SJCRH30 (cell line): ENCODE measurements at regions not wholly inside any gene's neighbourhood (a gene's known extent, or its start where the extent isn't known, plus 50 kb on each side); places are given as distances from the start of the nearest gene placed in this dataset.

Source experiments
- DNase-seq, 2 experiments: peaks; one replicate each; pipeline ENCODE4 v3.0.0-alpha.2; 2015 to 2020
- H3K27ac ChIP-seq: fragments of 250-450 bp; sonication (Bioruptor Pico); 2 replicates; pipeline ENCODE4 v1.5.1; 2020; ENCODE audit warnings: mild to moderate bottlenecking, moderate library complexity
- H3K27me3 ChIP-seq: fragments of 250-450 bp; sonication (Bioruptor Pico); 2 replicates; pipeline ENCODE4 v1.5.1; 2020; ENCODE audit warnings: mild to moderate bottlenecking, moderate library complexity
- H3K36me3 ChIP-seq: fragments of 250-450 bp; sonication (Bioruptor Pico); 2 replicates; pipeline ENCODE4 v1.5.1; 2020; ENCODE audit warnings: mild to moderate bottlenecking, moderate library complexity
- H3K4me1 ChIP-seq: fragments of 250-450 bp; sonication (Bioruptor Pico); 2 replicates; pipeline ENCODE4 v1.5.1; 2020; ENCODE audit warnings: mild to moderate bottlenecking, moderate library complexity
- H3K4me3 ChIP-seq: fragments of 250-450 bp; sonication (Bioruptor Pico); 2 replicates; pipeline ENCODE4 v1.5.1; 2020; ENCODE audit warnings: mild to moderate bottlenecking, moderate library complexity
- H3K9me3 ChIP-seq: fragments of 250-450 bp; sonication (Bioruptor Pico); replicated peaks from 2 replicates; pipeline ENCODE4 v1.5.1; 2020; ENCODE audit warnings: mild to moderate bottlenecking, moderate library complexity

DNA sequence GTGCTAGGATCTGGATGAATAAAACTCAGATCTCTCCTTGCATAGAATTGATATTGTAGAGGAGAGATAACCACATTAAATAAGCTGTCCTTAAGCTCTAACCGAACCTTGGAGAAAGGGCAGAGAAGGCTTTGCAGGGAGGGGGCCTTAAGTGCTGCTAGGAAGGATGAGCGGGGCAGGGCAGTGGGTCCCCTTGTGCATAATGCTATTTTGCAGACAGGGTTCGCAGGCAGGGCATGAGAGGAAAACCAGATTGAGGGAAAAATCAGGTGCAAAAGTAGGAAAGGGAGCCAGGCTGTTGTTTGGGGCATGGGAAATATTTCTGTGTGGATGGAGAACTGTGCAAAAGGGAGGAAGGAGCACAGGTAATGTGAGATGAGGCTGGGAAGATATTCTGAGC is 383.0 kb upstream of the JARID2 start:
- no peaks in the 10 kb centered on the region for H3K4me1 ChIP-seq
- H3K27me3 ChIP-seq: no peaks in the 10 kb centered on the region
- no peaks in the 10 kb centered on the region for H3K36me3 ChIP-seq
- H3K4me3 ChIP-seq: no peak overlapping the region
- H3K27ac ChIP-seq: no peak overlapping the region
- DNase-seq: no peak
- H3K9me3 ChIP-seq: no peaks in the 10 kb centered on the region

- no peaks in the 10 kb centered on the region for H3K36me3 ChIP-seq
- H3K9me3 ChIP-seq: no peaks in the 10 kb centered on the region
- no peak overlapping the region for H3K4me3 ChIP-seq
- no peak for DNase-seq
- no peak overlapping the region for H3K27ac ChIP-seq
- H3K4me1 ChIP-seq: no peaks in the 10 kb centered on the region
- no peaks in the 10 kb centered on the region for H3K27me3 ChIP-seq
These were observed 381.7 kb upstream of the JARID2 start for GRCh38 chr6:14863902-14864850.

GRCh38 chr6:14865531-14866100 is 380.3 kb upstream of the JARID2 start:
- H3K36me3 ChIP-seq: no peaks in the 10 kb centered on the region
- no peak for DNase-seq
- no peak overlapping the region for H3K4me3 ChIP-seq
- H3K9me3 ChIP-seq: no peaks in the 10 kb centered on the region
- H3K27me3 ChIP-seq: no peaks in the 10 kb centered on the region
- H3K4me1 ChIP-seq: no peaks in the 10 kb centered on the region
- no peak overlapping the region for H3K27ac ChIP-seq

DNA sequence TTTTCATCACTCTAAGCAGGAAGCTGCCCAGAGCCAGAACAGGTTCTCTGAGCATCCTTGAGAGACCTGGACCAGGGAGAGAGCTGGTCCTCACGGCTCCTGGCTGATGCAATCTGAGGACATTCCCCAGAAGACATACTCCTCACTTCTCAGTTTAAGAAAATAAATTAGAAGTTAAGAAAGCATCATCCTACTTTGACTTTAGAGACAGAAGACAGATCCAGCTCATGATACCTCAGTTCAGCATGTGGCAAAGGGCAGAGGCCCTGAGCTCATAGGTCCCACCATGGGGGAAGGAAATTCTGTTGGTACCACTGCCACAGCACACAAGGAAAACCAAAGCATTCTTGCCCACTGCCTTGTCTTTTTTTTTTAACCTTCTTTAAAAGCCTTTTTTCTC is 378.1 kb upstream of the JARID2 start:
- H3K27me3 ChIP-seq: no peaks in the 10 kb centered on the region
- no peak overlapping the region for H3K4me3 ChIP-seq
- no peak overlapping the region for H3K27ac ChIP-seq
- H3K9me3 ChIP-seq: no peaks in the 10 kb centered on the region
- no peaks in the 10 kb centered on the region for H3K36me3 ChIP-seq
- no peak for DNase-seq
- H3K4me1 ChIP-seq: no peaks in the 10 kb centered on the region

- Histone ChIP-seq H3K9me3 (no peaks in the 10 kb centered on the region), H3K27me3 (no peaks in the 10 kb centered on the region), H3K27ac (no peak overlapping the region), H3K36me3 (no peaks in the 10 kb centered on the region), H3K4me3 (no peak overlapping the region), H3K4me1 (no peaks in the 10 kb centered on the region)
- no peak for DNase-seq
These were observed 374.6 kb upstream of the JARID2 start for GRCh38 chr6:14871221-14871620.

GRCh38 chr6:14873101-14873500 is 372.8 kb upstream of the JARID2 start:
- no peak overlapping the region for H3K4me3 ChIP-seq
- H3K4me1 ChIP-seq: peaks cover 12% of the 10 kb centered on the region
- DNase-seq: no peak
- H3K36me3 ChIP-seq: no peaks in the 10 kb centered on the region
- no peak overlapping the region for H3K27ac ChIP-seq
- no peaks in the 10 kb centered on the region for H3K9me3 ChIP-seq
- no peaks in the 10 kb centered on the region for H3K27me3 ChIP-seq

DNA sequence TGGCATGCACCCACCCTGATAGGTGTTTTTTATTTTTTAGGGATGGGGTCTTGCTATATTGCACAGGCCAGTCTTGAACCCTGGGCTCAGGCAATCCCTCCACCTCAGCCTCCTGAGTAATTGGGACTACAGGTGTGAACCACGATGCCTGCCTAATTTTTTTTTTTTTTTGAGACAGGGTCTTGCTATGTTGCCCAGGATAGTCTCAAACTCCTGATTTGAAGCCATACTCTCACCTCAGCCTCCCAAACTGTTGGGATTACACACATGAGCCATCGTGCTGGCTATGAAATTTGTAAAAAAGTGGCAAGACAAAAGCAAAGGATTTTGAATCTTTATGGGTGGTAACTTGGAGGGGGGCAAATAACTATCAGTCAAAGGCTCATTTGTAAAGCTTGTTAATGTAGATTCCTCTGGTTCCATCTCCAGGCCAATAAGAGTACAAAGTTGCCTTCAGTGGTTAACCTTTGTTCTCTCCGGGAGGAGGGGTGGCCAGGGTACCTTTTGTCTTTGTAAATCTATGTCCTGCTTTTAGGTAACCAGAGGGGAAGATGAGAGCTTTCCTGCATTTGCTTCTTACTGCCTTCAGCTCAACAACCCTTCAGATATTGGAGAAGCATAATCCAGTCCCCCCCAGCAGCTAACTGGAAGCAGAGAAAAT is 372.0 kb upstream of the JARID2 start:
- no peak overlapping the region for H3K4me3 ChIP-seq
- no peaks in the 10 kb centered on the region for H3K36me3 ChIP-seq
- no peaks in the 10 kb centered on the region for H3K27me3 ChIP-seq
- no peaks in the 10 kb centered on the region for H3K9me3 ChIP-seq
- DNase-seq: no peak
- H3K4me1 ChIP-seq: peaks cover 12% of the 10 kb centered on the region
- H3K27ac ChIP-seq: no peak overlapping the region

DNA sequence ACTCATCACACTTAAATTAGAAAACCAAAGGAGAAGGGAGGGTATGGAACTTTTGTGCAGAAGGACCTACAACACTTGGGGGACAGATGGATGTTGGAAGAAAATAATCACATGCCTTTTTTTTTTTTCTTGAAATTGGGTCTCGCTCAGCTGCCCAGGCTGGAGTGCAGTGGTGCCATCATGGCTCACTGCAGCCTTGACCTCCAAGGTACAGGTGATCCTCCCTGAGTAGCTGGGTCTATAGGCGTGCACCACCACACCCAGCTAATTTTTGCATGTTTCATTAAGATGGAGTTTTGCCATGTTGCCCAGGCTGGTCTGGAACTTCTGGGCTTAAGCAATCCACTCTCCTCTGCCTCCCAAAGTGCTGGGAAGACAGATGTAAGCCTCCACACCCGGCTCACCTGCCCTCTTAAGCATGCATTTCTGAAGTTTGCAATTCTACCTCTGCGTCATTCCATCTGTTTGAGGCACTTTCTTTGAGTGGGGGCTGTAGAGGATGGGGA is 370.8 kb upstream of the JARID2 start:
- no peak for DNase-seq
- no peak overlapping the region for H3K27ac ChIP-seq
- H3K36me3 ChIP-seq: no peaks in the 10 kb centered on the region
- H3K27me3 ChIP-seq: no peaks in the 10 kb centered on the region
- peaks cover 12% of the 10 kb centered on the region for H3K4me1 ChIP-seq
- H3K9me3 ChIP-seq: no peaks in the 10 kb centered on the region
- H3K4me3 ChIP-seq: no peak overlapping the region

GRCh38 chr6:14875481-14876063 is 370.3 kb upstream of the JARID2 start:
- H3K4me3 ChIP-seq: no peak overlapping the region
- no peaks in the 10 kb centered on the region for H3K36me3 ChIP-seq
- H3K4me1 ChIP-seq: peaks cover 12% of the 10 kb centered on the region
- H3K27me3 ChIP-seq: no peaks in the 10 kb centered on the region
- H3K27ac ChIP-seq: no peak overlapping the region
- H3K9me3 ChIP-seq: no peaks in the 10 kb centered on the region
- no peak for DNase-seq

DNA sequence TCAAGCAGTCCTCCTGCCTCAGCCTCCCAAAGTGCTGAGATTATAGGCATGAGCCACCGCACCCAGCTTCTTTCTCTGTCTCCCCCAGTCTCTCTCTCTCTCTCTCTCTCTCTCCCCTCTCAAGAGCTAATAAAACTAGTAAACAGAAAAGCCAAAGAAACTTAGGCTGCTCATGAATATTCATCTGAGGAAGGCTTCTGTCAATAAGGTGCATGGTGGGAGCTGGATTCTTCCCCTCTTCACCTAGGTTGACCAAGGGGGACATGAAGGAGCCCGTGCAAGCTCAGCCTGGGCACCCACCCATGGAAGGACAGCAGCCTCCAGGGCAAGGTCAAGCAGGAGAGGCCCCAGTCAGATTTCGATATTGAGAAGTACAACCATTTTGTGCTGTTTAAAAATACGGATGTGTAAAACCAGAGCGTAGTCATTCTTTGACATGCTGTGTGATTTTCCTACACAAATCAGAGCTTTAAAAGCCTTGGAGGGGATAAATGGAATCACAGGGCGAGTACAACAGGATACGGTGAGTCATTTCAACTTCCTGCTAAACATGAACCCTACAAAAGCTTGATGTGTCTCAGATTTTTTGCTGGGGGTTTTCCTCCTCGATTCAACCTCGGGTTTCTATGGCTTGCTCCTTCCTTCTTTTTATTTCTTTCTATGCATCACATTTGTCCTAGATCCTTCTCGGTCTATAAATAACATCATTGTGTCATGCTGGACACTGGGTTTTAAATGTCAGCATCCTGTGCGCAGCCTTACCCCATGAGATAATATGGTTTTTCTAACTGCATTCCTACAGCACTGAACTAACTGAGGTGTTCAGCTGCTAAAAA is 368.9 kb upstream of the JARID2 start:
- Histone ChIP-seq H3K36me3 (no peaks in the 10 kb centered on the region), H3K4me1 (peaks cover 15% of the 10 kb centered on the region), H3K4me3 (peak overlapping the region; percentile 27; the same call in 1 of the 2 replicates), H3K27me3 (no peaks in the 10 kb centered on the region), H3K9me3 (no peaks in the 10 kb centered on the region), H3K27ac (peak overlapping the region; percentile 90)
- peak; percentile 30 to 70 for DNase-seq

DNA sequence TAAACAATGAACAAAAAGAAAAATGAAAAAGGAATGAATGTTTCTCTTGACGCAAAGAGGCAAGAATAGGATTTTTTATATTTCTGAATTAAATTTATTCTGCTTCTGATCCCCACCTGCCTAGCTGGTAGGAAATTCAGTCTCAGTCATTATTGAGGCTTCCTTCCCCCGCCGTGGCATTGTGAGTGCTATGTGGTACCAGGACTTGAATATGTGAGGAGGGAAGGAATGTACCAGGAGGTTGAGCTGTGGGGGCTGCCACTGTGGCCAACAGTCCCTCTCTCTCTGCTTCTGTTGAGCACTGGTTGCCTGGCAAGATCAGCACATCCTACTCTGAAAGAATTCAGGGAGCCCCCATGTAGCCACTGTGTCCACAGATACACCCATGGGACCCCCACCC is 368.1 kb upstream of the JARID2 start:
- DNase-seq: peak in 1 of 2 experiments; percentile 18
- no peaks in the 10 kb centered on the region for H3K36me3 ChIP-seq
- H3K9me3 ChIP-seq: no peaks in the 10 kb centered on the region
- H3K27me3 ChIP-seq: no peaks in the 10 kb centered on the region
- H3K27ac ChIP-seq: peak overlapping the region; percentile 90
- H3K4me3 ChIP-seq: no peak overlapping the region
- peaks cover 23% of the 10 kb centered on the region for H3K4me1 ChIP-seq

DNA sequence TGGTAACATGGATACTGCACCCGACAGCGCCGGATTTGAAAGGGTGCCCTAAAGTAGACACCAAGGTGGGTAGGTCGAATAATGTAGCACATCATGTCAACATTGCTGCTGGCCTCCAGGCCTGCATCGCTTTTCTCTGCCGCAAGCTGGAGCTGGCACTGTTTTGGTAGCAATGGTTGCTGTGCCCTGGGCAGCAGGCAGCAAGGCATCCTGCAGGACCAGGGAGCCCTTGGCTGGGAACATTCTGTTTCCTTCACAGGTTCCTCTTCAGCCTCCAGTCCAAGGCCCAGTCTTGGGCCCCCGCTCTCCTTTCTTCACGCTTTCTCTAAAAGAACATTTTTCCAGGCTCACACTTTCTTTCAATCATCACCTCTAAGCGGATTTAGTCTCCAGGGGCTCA is 365.8 kb upstream of the JARID2 start:
- Histone ChIP-seq H3K27me3 (no peaks in the 10 kb centered on the region), H3K9me3 (no peaks in the 10 kb centered on the region), H3K4me1 (peaks cover 36% of the 10 kb centered on the region), H3K4me3 (no peak overlapping the region), H3K27ac (no peak overlapping the region), H3K36me3 (no peaks in the 10 kb centered on the region)
- no peak for DNase-seq

DNA sequence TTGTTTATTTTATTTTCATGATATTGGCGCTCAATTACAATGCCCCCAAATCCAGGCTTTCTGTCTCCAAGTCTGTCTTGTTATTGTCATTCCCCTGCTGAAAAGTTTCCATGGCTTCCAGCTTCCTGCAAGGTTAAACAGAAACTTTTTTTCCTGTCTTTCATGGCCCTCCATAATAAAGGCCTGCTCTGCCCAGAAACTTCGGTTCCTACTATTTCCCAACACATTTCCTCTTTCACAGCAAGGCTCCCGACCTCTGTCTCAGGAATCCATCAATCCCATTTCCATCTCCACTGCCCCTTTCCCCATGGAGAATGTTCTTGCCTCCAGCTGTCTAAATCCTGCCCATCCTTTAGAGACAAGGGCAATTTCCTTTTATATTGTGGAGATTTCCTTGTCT is 365.2 kb upstream of the JARID2 start:
- peaks cover 36% of the 10 kb centered on the region for H3K4me1 ChIP-seq
- H3K36me3 ChIP-seq: no peaks in the 10 kb centered on the region
- H3K4me3 ChIP-seq: no peak overlapping the region
- DNase-seq: no peak
- no peak overlapping the region for H3K27ac ChIP-seq
- no peaks in the 10 kb centered on the region for H3K27me3 ChIP-seq
- H3K9me3 ChIP-seq: no peaks in the 10 kb centered on the region

- no peaks in the 10 kb centered on the region for H3K9me3 ChIP-seq
- peaks cover 36% of the 10 kb centered on the region for H3K4me1 ChIP-seq
- H3K36me3 ChIP-seq: no peaks in the 10 kb centered on the region
- no peak overlapping the region for H3K4me3 ChIP-seq
- DNase-seq: no peak
- H3K27ac ChIP-seq: no peak overlapping the region
- no peaks in the 10 kb centered on the region for H3K27me3 ChIP-seq
These were observed 364.5 kb upstream of the JARID2 start for GRCh38 chr6:14881398-14881797.
